ENCODE measurements at regions not wholly inside any gene's neighbourhood (a gene's known extent, or its start where the extent isn't known, plus 50 kb on each side); places are given as distances from the start of the nearest gene placed in this dataset.

DNA sequence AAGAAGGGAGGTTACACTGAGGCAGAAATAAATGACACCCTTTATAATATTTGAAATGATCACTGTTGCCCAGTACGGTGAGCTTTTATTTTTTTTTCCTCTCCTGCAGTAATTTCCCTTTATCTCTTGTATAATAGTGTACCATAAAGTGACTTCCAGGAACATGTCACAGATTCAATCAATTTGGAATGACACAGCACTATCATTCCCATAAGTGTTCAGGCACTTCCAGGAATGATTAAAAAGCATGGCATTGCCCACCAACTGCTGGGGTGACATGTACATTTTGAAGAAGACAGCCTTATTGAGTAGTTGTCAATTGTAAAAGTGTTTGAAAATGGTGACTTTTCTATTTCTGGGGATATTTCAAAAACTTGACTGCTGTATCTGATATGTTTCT lies 1700.9 kb upstream of the NUDT12 start:
- no peak overlapping the region for H2BK15ac ChIP-seq (ENCODE audit: low read depth, low read length)
- H4K5ac ChIP-seq (ENCODE audit: low read depth, low read length) = no peak overlapping the region
- no peaks in the 10 kb centered on the region; the same call in 1 of the 2 replicates for H3K9me3 ChIP-seq (ENCODE audit: control insufficient read depth, insufficient read depth, low read length)
- no peak for TF ChIP-seq RCOR1 (IDR thresholded peaks at IDR 0.05; ENCODE audit: insufficient replicate concordance, low read length)
- TF ChIP-seq, protein P1, sequence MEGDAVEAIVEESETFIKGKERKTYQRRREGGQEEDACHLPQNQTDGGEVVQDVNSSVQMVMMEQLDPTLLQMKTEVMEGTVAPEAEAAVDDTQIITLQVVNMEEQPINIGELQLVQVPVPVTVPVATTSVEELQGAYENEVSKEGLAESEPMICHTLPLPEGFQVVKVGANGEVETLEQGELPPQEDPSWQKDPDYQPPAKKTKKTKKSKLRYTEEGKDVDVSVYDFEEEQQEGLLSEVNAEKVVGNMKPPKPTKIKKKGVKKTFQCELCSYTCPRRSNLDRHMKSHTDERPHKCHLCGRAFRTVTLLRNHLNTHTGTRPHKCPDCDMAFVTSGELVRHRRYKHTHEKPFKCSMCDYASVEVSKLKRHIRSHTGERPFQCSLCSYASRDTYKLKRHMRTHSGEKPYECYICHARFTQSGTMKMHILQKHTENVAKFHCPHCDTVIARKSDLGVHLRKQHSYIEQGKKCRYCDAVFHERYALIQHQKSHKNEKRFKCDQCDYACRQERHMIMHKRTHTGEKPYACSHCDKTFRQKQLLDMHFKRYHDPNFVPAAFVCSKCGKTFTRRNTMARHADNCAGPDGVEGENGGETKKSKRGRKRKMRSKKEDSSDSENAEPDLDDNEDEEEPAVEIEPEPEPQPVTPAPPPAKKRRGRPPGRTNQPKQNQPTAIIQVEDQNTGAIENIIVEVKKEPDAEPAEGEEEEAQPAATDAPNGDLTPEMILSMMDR (conservative IDR thresholded peaks at IDR 0.05; ENCODE audit: low read depth, low read length) = no peak
- TF ChIP-seq CEBPB (IDR thresholded peaks at IDR 0.05; ENCODE audit: low read depth, low read length) = no peak
- no peak for TF ChIP-seq FOS (IDR thresholded peaks at IDR 0.05; ENCODE audit: low read depth, low read length)
- no peak for TF ChIP-seq RFX5 (IDR thresholded peaks at IDR 0.05; ENCODE audit: low read depth, low read length)
- TF ChIP-seq MXI1 (IDR thresholded peaks at IDR 0.05; ENCODE audit: borderline replicate concordance, low read depth, low read length) = no peak
- TF ChIP-seq POLR2A (IDR thresholded peaks at IDR 0.05; ENCODE audit: low read depth, low read length) = no peak
- TF ChIP-seq CHD1 (IDR thresholded peaks at IDR 0.05; ENCODE audit: low read depth, low read length) = no peak
- TF ChIP-seq, protein P2, sequence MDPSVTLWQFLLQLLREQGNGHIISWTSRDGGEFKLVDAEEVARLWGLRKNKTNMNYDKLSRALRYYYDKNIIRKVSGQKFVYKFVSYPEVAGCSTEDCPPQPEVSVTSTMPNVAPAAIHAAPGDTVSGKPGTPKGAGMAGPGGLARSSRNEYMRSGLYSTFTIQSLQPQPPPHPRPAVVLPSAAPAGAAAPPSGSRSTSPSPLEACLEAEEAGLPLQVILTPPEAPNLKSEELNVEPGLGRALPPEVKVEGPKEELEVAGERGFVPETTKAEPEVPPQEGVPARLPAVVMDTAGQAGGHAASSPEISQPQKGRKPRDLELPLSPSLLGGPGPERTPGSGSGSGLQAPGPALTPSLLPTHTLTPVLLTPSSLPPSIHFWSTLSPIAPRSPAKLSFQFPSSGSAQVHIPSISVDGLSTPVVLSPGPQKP (IDR thresholded peaks at IDR 0.05; ENCODE audit: borderline replicate concordance, low read depth, low read length) = no peak
- TF ChIP-seq MAZ (IDR thresholded peaks at IDR 0.05; ENCODE audit: borderline replicate concordance, low read depth, low read length) = no peak
- TF ChIP-seq NFE2L2 (IDR thresholded peaks at IDR 0.05; ENCODE audit: low read depth, low read length) = no peak
- no peak for TF ChIP-seq BHLHE40 (IDR thresholded peaks at IDR 0.05; ENCODE audit: low read depth, low read length)
- TF ChIP-seq RAD21 (IDR thresholded peaks at IDR 0.05; ENCODE audit: low read length) = no peak
- no peak for TF ChIP-seq MAFK (IDR thresholded peaks at IDR 0.05; ENCODE audit: low read depth, low read length)
- TF ChIP-seq SMC3 (IDR thresholded peaks at IDR 0.05; ENCODE audit: low read depth, low read length) = no peak
- H3K9ac ChIP-seq (ENCODE audit: low read depth, low read length) = no peak overlapping the region
- intact Hi-C loops (cut with micrococcal nuclease) (no loop called here), dilution Hi-C loops (cut with HindIII; ENCODE audit: low sequenced_read_pairs, unreplicated experiment) (no loop called here), in situ Hi-C loops (cut with MboI; ENCODE audit: low sequenced_read_pairs) (no loop called here)
- no peaks in the 10 kb centered on the region for H3K4me1 ChIP-seq (ENCODE audit: control insufficient read depth, insufficient read depth, low read length)
- H2BK5ac ChIP-seq (ENCODE audit: low read depth, low read length, poor library complexity, severe bottlenecking) = no peak overlapping the region
- H3K27me3 ChIP-seq (ENCODE audit: control insufficient read depth, insufficient read depth, low read length) = no peaks in the 10 kb centered on the region
- H2AK5ac ChIP-seq (ENCODE audit: low read depth, low read length) = no peak overlapping the region
- ATAC-seq (ENCODE audit: low read depth) = no peak
- no peak overlapping the region for H3K27ac ChIP-seq (ENCODE audit: insufficient read depth, low read length)
- H2BK120ac ChIP-seq (ENCODE audit: low read depth, low read length) = no peak overlapping the region
- no peak overlapping the region for H3K23ac ChIP-seq (ENCODE audit: low read depth, low read length)
- ChIA-PET CTCF (no interaction called here), POLR2A (ENCODE audit: unreplicated experiment) (no interaction called here)
- BruUV-seq (replicated peaks) = no TSS peak
- H4K91ac ChIP-seq (ENCODE audit: insufficient read depth, low read depth, low read length) = no peak overlapping the region
- H3K18ac ChIP-seq (ENCODE audit: low read depth, low read length) = no peak overlapping the region
- no peak overlapping the region for H2AK9ac ChIP-seq (replicated peaks; ENCODE audit: low read depth, low read length, poor library complexity)
- DNase-seq = no peak
- no peak overlapping the region for H3K56ac ChIP-seq (ENCODE audit: extremely low read depth, insufficient read depth, low read length)
- no peak overlapping the region for H2AFZ ChIP-seq (replicated peaks; ENCODE audit: low read length, poor library complexity)
- WGBS, 2 experiments (ENCODE audit: extremely low coverage in 2 of 2, insufficient read length in 1 of 2) = no CpG with 5 or more reads among the region's 1 CpG
- no peak overlapping the region for H4K8ac ChIP-seq (ENCODE audit: low read depth in 2 of 2, low read length in 2 of 2)
- no peak overlapping the region for H2BK20ac ChIP-seq (ENCODE audit: low read depth, low read length)
- H3K4me2 ChIP-seq (ENCODE audit: low read depth, low read length) = no peak overlapping the region
- H4K20me1 ChIP-seq (ENCODE audit: insufficient read depth, low read length) = no peaks in the 10 kb centered on the region
- H3K14ac ChIP-seq (replicated peaks; ENCODE audit: low read depth, low read length) = no peak overlapping the region
- no peaks in the 10 kb centered on the region for H3K79me1 ChIP-seq (ENCODE audit: low read depth in 1 of 2, low read length in 2 of 2)
- H3K9me1 ChIP-seq (ENCODE audit: insufficient read depth, low read length) = no peaks in the 10 kb centered on the region
- H3K4me3 ChIP-seq (ENCODE audit: insufficient read depth, low read depth, low read length) = no peak overlapping the region
- H3K4ac ChIP-seq (ENCODE audit: low read depth, low read length) = no peak overlapping the region
- H3K36me3 ChIP-seq (ENCODE audit: control insufficient read depth, insufficient read depth, low read length) = no peaks in the 10 kb centered on the region

Data from IMR-90 (cell line).